BE2C (cell line): ENCODE measurements at regions not wholly inside any gene's neighbourhood (a gene's known extent, or its start where the extent isn't known, plus 50 kb on each side); places are given as distances from the start of the nearest gene placed in this dataset.

Source experiments
- DNase-seq: peaks from one replicate; pipeline ENCODE4 v3.0.0-alpha.2; 2020
- H3K27me3 ChIP-seq: fragments of 250-450 bp; sonication (Bioruptor Pico); 2 replicates; pipeline ENCODE4 v1.5.1; 2020; ENCODE audit warnings: mild to moderate bottlenecking
- H3K36me3 ChIP-seq: fragments of 250-450 bp; sonication (Bioruptor Pico); 2 replicates; pipeline ENCODE4 v1.5.1; 2020; ENCODE audit warnings: mild to moderate bottlenecking
- H3K4me1 ChIP-seq: fragments of 250-450 bp; sonication (Bioruptor Pico); 2 replicates; pipeline ENCODE4 v1.5.1; 2020
- H3K4me3 ChIP-seq: 2 replicates; pipeline ENCODE4 v1.5.1; 2011; ENCODE audit warnings: low read depth, low read length
- H3K9me3 ChIP-seq: fragments of 250-450 bp; sonication (Bioruptor Pico); 2 replicates; pipeline ENCODE4 v1.5.1; 2020
- TF ChIP-seq, protein P1 (sequence below): IDR thresholded peaks from 2 replicates; pipeline ENCODE4 v1.5.1; 2012; ENCODE audit warnings: mild to moderate bottlenecking, low read depth, low read length

DNA sequence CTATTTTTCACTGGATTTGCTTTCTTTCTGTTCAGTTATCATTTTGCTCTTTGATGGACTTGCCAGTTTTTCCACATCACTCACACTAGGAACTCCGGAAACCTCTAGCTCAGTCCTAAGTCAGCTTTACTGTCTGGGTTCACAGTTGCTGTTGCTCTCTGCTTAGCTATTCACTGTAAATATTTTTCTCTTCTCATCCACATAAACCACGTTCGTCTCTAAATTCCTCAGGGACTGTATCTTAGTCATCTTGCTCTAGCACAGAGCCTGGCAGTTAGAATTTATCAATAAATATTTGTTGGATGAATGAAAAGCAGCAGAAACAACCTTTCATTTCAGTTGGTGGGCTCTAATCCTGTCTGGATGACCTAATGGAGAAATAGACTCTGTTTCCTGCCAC is 119.4 kb upstream of the DMD start:
- TF ChIP-seq, protein P1, sequence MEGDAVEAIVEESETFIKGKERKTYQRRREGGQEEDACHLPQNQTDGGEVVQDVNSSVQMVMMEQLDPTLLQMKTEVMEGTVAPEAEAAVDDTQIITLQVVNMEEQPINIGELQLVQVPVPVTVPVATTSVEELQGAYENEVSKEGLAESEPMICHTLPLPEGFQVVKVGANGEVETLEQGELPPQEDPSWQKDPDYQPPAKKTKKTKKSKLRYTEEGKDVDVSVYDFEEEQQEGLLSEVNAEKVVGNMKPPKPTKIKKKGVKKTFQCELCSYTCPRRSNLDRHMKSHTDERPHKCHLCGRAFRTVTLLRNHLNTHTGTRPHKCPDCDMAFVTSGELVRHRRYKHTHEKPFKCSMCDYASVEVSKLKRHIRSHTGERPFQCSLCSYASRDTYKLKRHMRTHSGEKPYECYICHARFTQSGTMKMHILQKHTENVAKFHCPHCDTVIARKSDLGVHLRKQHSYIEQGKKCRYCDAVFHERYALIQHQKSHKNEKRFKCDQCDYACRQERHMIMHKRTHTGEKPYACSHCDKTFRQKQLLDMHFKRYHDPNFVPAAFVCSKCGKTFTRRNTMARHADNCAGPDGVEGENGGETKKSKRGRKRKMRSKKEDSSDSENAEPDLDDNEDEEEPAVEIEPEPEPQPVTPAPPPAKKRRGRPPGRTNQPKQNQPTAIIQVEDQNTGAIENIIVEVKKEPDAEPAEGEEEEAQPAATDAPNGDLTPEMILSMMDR: no peak
- Histone ChIP-seq H3K4me1 (no peaks in the 10 kb centered on the region), H3K36me3 (no peaks in the 10 kb centered on the region), H3K27me3 (no peaks in the 10 kb centered on the region), H3K9me3 (no peaks in the 10 kb centered on the region), H3K4me3 (no peak overlapping the region)
- DNase-seq: no peak

DNA sequence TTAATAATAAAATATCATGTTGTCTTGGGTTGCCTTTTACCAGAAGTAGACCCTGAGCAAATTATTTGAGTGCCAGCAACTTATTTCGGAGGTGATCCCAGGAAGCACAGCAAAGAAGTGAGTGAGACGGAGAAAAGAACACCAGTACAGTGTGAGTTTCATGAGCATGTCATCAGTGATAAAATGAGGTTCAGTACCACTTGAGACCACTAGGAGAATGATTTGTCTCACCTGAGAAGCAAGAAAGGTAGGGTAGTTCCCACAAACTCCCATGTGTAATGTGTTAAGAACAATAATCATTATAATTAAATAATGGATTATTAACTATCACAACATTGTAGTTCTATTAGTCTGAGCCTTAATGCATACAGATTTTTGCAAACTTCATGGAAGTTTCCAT is 112.8 kb upstream of the DMD start:
- H3K4me1 ChIP-seq: no peaks in the 10 kb centered on the region
- no peaks in the 10 kb centered on the region for H3K36me3 ChIP-seq
- no peaks in the 10 kb centered on the region for H3K9me3 ChIP-seq
- no peak overlapping the region for H3K4me3 ChIP-seq
- no peaks in the 10 kb centered on the region for H3K27me3 ChIP-seq
- DNase-seq: no peak
- TF ChIP-seq, protein P1: peak; percentile 22; the same call in 1 of the 2 replicates

DNA sequence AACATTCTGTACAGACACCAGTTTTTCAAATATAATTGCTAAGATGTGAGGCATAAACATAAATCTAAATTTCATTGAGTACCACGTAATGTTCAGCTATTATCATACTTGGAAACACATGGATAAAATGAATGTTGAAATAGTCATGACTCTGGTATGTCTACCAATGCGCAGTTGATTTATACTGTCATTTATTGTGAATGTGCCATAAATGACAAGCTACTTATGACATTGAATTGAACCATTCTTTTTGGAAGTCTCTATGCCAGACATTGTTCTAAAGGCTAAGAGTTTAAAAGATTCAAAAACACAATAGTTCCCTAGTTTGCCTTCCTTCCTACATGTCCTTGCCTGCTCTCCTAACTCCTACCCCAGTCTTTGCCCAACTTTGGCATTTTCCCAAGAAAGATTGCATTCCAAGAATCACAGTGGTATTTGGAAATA is 96.6 kb upstream of the DMD start:
- no peak overlapping the region for H3K4me3 ChIP-seq
- no peaks in the 10 kb centered on the region for H3K36me3 ChIP-seq
- no peak for DNase-seq
- TF ChIP-seq, protein P1: no peak
- no peaks in the 10 kb centered on the region for H3K4me1 ChIP-seq
- H3K9me3 ChIP-seq: no peaks in the 10 kb centered on the region
- H3K27me3 ChIP-seq: no peaks in the 10 kb centered on the region

DNA sequence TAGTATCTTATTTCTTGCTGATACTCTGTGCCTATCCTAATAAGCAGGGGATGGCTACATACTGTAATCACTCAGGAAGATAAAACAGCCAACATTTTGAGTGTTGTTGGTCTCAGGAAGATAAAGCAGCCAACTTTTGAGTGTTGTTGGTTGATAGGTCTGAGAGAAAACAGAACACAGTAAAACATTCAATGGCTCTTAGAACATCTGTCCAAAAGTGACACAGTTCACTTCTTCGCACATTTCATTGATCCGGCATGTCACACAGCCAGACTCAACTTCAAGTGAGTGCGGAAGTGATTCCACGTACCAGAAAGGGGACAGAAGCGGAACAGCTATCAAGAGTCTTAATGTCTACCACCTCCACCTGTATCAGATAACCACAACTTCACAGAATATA is 87.3 kb upstream of the DMD start:
- peak; percentile 26 for DNase-seq
- TF ChIP-seq, protein P1: no peak
- Histone ChIP-seq H3K36me3 (no peaks in the 10 kb centered on the region), H3K4me1 (no peaks in the 10 kb centered on the region), H3K27me3 (no peaks in the 10 kb centered on the region), H3K9me3 (no peaks in the 10 kb centered on the region), H3K4me3 (peak overlapping the region; percentile 14)

DNA sequence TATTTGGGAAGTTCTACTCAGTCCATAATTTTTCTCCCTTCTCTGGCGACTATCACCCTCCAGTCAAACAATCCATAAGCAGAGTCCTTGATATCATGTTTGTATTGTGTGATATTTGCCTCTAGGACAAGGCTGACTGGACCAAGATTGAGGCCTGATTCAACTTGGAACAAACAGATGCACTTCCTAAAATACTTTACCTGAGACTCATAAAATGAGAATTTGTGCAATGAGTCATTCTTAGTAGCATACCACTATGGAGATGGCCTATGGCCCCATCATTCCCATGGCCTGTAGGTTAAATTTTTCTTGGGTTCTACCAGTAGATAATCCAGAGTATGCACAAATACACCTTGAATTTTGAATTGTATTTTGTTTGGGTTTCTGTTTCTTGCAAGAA is 74.2 kb upstream of the DMD start:
- H3K9me3 ChIP-seq: no peaks in the 10 kb centered on the region
- TF ChIP-seq, protein P1: no peak
- H3K4me3 ChIP-seq: no peak overlapping the region
- no peaks in the 10 kb centered on the region for H3K36me3 ChIP-seq
- no peaks in the 10 kb centered on the region for H3K4me1 ChIP-seq
- H3K27me3 ChIP-seq: no peaks in the 10 kb centered on the region
- DNase-seq: no peak

DNA sequence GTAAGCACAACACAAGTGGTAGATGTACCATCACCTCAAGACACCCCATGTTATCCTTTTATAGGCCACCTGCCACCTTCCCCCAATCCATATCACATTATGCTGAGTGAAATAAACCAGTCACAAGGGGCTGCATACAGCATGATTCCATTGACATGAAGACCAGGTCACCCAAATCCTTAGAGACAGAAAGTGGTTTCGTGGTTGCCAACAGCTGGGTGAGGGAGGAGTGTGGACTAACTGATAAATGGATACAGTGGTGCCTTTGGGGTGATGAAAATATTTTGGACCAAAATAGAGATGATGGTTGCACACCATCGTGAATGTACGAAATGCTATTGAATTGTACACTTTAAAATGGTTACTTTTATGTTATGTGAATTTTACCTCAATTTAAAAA is 65.7 kb upstream of the DMD start:
- Histone ChIP-seq H3K27me3 (no peaks in the 10 kb centered on the region), H3K4me1 (no peaks in the 10 kb centered on the region), H3K36me3 (no peaks in the 10 kb centered on the region), H3K9me3 (no peaks in the 10 kb centered on the region), H3K4me3 (no peak overlapping the region)
- no peak for DNase-seq
- TF ChIP-seq, protein P1: no peak
